ENCODE measurements at regions not wholly inside any gene's neighbourhood (a gene's known extent, or its start where the extent isn't known, plus 50 kb on each side); places are given as distances from the start of the nearest gene placed in this dataset.
"Not testable (repeated sequence)": the region's sequence is repeated elsewhere in the genome, so short reads cannot be mapped to it uniquely, and the experiment has no call there.

DNA sequence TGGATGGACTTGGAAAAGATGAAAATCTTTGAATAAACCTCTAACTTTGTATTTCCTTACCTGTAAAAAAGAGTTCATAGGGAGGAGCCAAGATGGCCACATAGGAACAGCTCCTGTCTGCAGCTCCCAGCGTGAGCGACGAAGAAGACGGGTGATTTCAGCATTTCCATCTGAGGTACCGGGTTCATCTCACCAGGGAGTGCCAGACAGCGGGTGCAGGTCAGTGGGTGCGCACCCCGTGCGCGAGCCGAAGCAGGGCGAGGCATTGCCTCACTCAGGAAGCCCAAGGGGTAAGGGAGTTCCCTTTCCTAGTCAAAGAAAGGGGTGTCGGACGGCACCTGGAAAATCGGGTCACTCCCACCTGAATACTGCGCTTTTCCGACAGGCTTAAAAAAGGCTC, 191.3 kb upstream of the DDX18 start:
- TF ChIP-seq, protein P1, sequence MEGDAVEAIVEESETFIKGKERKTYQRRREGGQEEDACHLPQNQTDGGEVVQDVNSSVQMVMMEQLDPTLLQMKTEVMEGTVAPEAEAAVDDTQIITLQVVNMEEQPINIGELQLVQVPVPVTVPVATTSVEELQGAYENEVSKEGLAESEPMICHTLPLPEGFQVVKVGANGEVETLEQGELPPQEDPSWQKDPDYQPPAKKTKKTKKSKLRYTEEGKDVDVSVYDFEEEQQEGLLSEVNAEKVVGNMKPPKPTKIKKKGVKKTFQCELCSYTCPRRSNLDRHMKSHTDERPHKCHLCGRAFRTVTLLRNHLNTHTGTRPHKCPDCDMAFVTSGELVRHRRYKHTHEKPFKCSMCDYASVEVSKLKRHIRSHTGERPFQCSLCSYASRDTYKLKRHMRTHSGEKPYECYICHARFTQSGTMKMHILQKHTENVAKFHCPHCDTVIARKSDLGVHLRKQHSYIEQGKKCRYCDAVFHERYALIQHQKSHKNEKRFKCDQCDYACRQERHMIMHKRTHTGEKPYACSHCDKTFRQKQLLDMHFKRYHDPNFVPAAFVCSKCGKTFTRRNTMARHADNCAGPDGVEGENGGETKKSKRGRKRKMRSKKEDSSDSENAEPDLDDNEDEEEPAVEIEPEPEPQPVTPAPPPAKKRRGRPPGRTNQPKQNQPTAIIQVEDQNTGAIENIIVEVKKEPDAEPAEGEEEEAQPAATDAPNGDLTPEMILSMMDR (IDR thresholded peaks at IDR 0.05; ENCODE audit: low read depth, low read length): not testable (repeated sequence)
- not testable (repeated sequence) for TF ChIP-seq EZH2phosphoT487 (IDR thresholded peaks at IDR 0.05; ENCODE audit: low read depth)

All from OCI-LY3 (cell line).